ENCODE measurements at regions not wholly inside any gene's neighbourhood (a gene's known extent, or its start where the extent isn't known, plus 50 kb on each side); places are given as distances from the start of the nearest gene placed in this dataset.
A peak's percentile ranks its signal among the peaks of the same experiment; 100 is the strongest.
"Not testable (repeated sequence)": the region's sequence is repeated elsewhere in the genome, so short reads cannot be mapped to it uniquely, and the experiment has no call there.

GRCh38 chr21:36247316-36248010 is 72.5 kb upstream of the MORC3 start:
- no peak for DNase-seq (ENCODE audit: low read depth)

GRCh38 chr21:36249576-36250422 is 70.2 kb upstream of the MORC3 start:
- DNase-seq (ENCODE audit: low read depth), result no peak

- DNase-seq (ENCODE audit: low read depth), result no peak
These were observed 69.4 kb upstream of the MORC3 start for GRCh38 chr21:36250423-36251075.

- no peak for DNase-seq (ENCODE audit: low read depth)
These were observed 65.7 kb upstream of the MORC3 start for GRCh38 chr21:36254106-36254941.

- no peak for DNase-seq (ENCODE audit: low read depth)
These were observed 64.3 kb upstream of the MORC3 start for GRCh38 chr21:36255663-36256062.

GRCh38 chr21:36257657-36258056 is 62.3 kb upstream of the MORC3 start:
- no peak for DNase-seq (ENCODE audit: low read depth)

- peak; percentile 36 for DNase-seq (ENCODE audit: low read depth)
These were observed 59.8 kb upstream of the MORC3 start for GRCh38 chr21:36260030-36260787.

GRCh38 chr21:36260802-36261201 is 59.2 kb upstream of the MORC3 start:
- no peak for DNase-seq (ENCODE audit: low read depth)

- no peak for DNase-seq (ENCODE audit: low read depth)
These were observed 58.5 kb upstream of the MORC3 start for GRCh38 chr21:36261459-36261858.

- no peak for DNase-seq (ENCODE audit: low read depth)
These were observed 56.2 kb upstream of the MORC3 start for GRCh38 chr21:36263797-36264196.

GRCh38 chr21:36265431-36265830 is 54.6 kb upstream of the MORC3 start:
- DNase-seq (ENCODE audit: low read depth), result no peak

GRCh38 chr21:36267828-36268227 is 52.2 kb upstream of the MORC3 start:
- DNase-seq (ENCODE audit: low read depth), result not testable (repeated sequence)

GRCh38 chr21:36268264-36268663 is 51.7 kb upstream of the MORC3 start:
- DNase-seq (ENCODE audit: low read depth), result not testable (repeated sequence)
